ENCODE measurements at regions not wholly inside any gene's neighbourhood (a gene's known extent, or its start where the extent isn't known, plus 50 kb on each side); places are given as distances from the start of the nearest gene placed in this dataset.
"Not testable (repeated sequence)": the region's sequence is repeated elsewhere in the genome, so short reads cannot be mapped to it uniquely, and the experiment has no call there.

GRCh38 chr16:29220647-29221191 lies 185.8 kb downstream of the NPIPB11 start:
- DNase-seq (ENCODE audit: low read depth in 2 of 3, low spot score in 2 of 3) = not testable (repeated sequence)

GRCh38 chr16:29219966-29220646 lies 186.4 kb downstream of the NPIPB11 start:
- not testable (repeated sequence) for DNase-seq (ENCODE audit: low read depth in 2 of 3, low spot score in 2 of 3)

DNA sequence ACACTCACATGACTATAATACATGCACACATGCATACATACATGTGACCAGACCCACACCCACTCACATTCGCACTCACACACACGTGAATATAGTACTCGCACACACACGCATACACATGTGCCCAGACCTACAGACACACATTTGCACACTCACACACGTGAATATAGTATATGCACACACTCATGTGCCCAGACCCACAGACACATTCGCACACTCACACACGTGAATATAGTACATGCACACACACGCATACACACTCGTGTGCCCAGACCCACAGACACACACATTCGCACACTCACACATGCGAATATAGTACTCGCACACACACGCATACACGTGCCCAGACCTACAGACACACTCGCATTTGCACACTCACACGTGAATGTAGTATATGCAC lies 186.9 kb downstream of the NPIPB11 start:
- DNase-seq (ENCODE audit: low read depth in 2 of 3, low spot score in 2 of 3) = not testable (repeated sequence)

DNA sequence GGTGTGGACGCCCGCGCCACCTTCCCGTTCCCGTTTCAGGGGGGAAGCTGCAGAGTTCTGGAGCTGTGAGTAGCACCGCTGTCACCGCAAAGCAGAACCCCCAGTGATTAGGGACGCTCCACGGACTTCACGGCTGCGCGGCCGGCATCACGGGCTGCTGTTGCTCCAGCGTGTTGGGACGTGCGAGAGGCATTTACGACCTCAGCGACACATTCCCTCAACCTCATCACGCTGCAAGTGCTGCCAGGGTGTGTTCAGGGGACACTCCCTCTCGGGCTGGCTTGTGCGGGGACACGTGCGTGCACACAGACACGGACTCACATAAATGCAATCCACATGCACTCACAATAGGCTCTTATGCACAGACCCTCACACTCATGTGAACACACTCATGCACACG lies 187.9 kb downstream of the NPIPB11 start:
- DNase-seq (ENCODE audit: low read depth in 2 of 3, low spot score in 2 of 3) = not testable (repeated sequence)

- not testable (repeated sequence) for DNase-seq (ENCODE audit: low read depth in 2 of 3, low spot score in 2 of 3)
Observed at GRCh38 chr16:29218171-29218570, 188.3 kb downstream of the NPIPB11 start.

- not testable (repeated sequence) for DNase-seq (ENCODE audit: low read depth in 2 of 3, low spot score in 2 of 3)
Observed at GRCh38 chr16:29217752-29218126, 188.8 kb downstream of the NPIPB11 start.

- DNase-seq (ENCODE audit: low read depth in 2 of 3, low spot score in 2 of 3) = not testable (repeated sequence)
Observed at GRCh38 chr16:29217104-29217751, 189.3 kb downstream of the NPIPB11 start.

- DNase-seq (ENCODE audit: low read depth in 2 of 3, low spot score in 2 of 3) = not testable (repeated sequence)
Observed at GRCh38 chr16:29213770-29214169, 192.7 kb downstream of the NPIPB11 start.

GRCh38 chr16:29213251-29213650 lies 193.3 kb downstream of the NPIPB11 start:
- not testable (repeated sequence) for DNase-seq (ENCODE audit: low read depth in 2 of 3, low spot score in 2 of 3)

- not testable (repeated sequence) for DNase-seq (ENCODE audit: low read depth in 2 of 3, low spot score in 2 of 3)
Observed at GRCh38 chr16:29212084-29213027, 194.2 kb downstream of the NPIPB11 start.

DNA sequence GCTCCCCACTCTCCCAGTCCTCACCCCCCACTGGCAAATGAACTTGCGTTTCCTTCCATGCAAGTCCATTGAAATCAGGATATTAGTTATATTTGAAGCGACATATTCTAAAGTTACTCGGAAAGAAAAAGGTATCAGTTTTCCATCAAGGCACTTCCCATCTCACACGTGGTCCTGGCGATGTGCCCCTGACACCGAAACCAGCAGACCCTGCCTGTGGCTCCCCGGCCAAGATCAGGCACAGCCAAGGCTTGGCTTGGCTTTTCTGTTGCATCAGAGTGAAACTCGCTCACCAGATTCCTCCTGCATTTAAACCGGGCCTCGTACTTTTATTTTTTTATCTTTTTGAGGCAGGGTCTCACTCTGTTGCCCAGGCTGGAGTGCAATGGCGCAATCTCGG lies 195.1 kb downstream of the NPIPB11 start:
- DNase-seq (ENCODE audit: low read depth in 2 of 3, low spot score in 2 of 3) = not testable (repeated sequence)

DNA sequence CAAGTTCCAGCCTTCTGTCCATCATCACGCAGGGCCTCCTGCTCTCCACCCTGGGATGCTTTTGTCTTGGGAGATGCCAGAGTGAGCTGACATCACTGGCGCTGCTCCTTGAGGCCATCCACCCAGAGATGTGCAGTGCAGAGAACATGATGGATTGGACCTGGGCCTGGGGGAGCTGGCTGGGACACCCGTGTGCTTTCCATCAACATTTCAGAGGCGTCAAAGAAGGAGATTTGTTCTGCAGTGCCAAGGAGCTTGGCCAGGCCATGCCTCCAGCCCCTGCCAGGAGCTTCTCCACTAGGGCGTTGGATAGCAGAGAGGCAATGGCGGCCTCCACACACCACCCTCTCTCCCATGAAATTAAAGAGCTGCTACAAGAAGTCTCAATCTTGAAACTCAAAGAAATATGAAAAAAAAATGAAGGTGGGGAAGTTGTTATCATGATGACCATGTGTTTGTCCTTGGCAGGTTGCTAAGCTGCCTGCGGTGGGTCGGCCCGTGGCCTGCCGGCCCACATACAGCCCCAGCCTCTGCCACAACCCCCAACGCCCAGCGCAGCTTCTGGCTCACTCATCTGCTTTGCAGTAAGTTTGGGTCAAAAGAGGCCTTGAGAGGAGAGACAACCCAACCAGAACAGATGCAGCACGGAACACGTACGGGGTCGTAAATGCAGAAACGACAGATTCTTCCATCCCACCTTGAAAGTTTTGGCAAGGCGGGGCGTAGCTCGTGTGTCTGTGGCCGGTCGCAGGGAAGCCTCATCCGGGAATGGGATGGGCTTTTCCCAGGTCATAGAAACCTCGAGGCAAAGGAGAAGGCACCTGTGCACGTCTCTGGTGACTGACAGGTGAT lies 196.0 kb downstream of the NPIPB11 start:
- DNase-seq (ENCODE audit: low read depth in 2 of 3, low spot score in 2 of 3) = not testable (repeated sequence)

- DNase-seq (ENCODE audit: low read depth in 2 of 3, low spot score in 2 of 3) = not testable (repeated sequence)
Observed at GRCh38 chr16:29206120-29206519, 200.4 kb downstream of the NPIPB11 start.

DNA sequence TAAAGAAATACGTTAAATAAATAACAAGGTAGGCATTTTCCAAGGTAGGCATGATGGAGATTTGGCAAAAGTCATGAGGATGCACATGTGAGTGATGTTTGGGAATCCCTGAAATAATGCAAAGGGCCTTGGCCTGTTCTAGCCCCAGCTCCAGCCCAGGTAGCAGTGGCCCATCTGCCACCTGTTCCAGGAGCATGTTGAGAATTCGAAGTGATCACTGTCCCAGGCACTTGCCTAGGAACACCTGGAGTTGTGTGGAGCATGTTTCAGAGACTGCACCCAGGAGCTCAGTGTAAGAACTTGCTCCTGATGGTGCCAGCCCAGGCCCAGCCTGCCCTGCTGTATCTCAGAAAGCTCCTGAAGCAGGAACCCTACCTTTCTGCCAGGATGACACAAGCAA lies 201.4 kb downstream of the NPIPB11 start:
- DNase-seq (ENCODE audit: low read depth in 2 of 3, low spot score in 2 of 3) = not testable (repeated sequence)

DNA sequence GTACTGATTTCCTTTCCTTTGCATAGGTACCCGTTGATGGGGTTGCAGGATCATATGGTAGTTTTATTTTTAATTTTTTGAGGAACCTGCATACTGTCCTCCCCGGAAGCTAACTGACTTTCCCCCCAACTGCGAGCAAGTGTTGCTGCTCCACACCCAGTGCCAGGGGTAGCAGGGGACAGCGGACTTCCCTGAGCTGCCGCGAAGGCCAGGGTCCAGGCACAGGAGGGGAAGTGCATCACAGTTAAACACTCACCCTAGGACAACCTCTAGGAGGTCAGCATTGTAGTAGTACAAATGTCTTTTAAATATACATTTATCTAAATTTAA lies 201.7 kb downstream of the NPIPB11 start:
- DNase-seq (ENCODE audit: low read depth in 2 of 3, low spot score in 2 of 3) = no peak

GRCh38 chr16:29203933-29204805 lies 202.3 kb downstream of the NPIPB11 start:
- DNase-seq (ENCODE audit: low read depth in 2 of 3, low spot score in 2 of 3) = not testable (repeated sequence)

DNA sequence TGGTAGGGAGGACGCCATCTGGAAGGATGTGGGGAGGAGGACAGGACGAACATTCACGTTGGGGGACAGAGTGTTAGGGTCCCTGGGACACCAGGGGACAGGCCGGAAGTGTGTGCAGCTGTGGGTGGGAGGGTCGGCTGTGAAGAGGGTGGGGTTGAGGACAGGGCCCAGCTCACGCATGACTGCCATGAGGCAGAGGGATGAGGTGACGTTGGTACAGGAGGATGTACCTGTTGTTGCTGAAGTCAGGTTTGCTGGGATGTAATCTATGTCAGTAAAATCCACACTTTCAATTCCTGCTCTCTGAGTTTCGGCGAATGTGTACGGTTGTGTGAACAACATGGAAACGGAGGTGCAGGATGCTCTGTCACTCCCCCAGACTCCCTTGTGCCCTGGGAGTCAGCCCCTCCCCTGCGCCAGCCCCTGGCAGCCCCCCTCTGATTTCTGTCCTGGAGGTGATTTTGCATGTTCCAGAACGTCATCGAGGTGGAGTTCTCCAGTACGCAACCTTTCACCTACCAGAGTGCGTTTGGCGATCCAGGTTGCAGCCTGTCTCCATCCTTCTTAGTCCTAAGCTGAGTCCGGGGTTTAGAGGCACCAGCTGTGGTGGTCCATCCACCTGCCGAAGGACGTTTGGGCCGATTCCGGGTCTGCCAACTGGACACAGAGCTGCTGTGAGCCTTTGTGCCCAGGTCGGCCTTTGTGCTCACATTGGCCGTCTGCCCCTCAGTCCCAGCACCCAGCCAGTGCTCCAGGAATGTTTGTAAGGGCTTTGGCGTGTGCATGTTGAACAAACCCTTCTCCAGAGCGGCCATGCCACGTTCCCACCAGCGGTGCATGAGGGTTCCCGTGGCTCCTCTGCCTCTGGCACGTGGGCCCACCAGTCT lies 203.2 kb downstream of the NPIPB11 start:
- not testable (repeated sequence) for DNase-seq (ENCODE audit: low read depth in 2 of 3, low spot score in 2 of 3)

- DNase-seq (ENCODE audit: low read depth in 2 of 3, low spot score in 2 of 3) = not testable (repeated sequence)
Observed at GRCh38 chr16:29202642-29203041, 203.9 kb downstream of the NPIPB11 start.

All from activated CD8-positive, alpha-beta memory T cell treated with anti-CD3 and anti-CD28 coated beads for 48 hours (primary cell).